ENCODE measurements at regions not wholly inside any gene's neighbourhood (a gene's known extent, or its start where the extent isn't known, plus 50 kb on each side); places are given as distances from the start of the nearest gene placed in this dataset.

DNA sequence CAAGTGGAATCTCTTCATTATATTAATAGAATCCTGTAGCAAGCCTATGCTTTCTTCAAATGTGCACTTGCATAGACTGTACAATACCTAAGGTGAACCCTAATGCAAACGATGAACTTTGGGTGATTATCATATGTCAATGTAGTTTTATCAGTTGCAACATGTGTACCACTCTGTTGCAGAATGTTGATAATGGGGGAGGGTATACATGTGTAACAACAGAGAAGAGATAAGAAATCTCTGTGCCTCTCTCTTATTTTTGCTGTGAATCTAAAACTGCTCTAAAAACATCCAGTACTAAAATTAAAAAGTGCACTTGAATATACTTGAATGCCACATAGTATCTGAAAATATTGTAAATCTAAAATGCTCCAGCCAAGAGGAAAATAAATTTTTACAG, 820.8 kb upstream of the MIR17HG start:
- no peak for DNase-seq

GRCh38 chr13:90531744-90532143, 815.7 kb upstream of the MIR17HG start:
- no peak for DNase-seq

GRCh38 chr13:90532861-90533492, 814.5 kb upstream of the MIR17HG start:
- DNase-seq, result no peak

DNA sequence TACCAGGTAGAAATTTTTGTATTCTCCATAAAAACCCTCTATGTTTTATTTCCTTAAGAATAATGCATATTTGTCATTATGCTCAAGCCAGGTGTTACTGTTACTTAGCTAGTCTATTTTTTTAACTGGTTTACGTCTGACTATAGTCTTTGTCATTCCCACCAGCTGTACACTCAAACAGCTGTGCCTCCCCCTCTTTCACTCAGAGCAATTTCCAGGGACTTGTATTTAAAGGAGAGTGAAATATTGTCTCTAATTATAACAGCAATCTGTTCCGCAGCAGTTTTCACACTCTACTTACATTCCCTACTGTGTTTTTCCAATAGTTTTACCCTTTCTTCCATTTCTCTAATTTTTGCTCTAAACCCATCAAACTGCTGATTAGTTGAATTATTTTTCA, 813.6 kb upstream of the MIR17HG start:
- no peak for DNase-seq

GRCh38 chr13:90534617-90535370, 812.7 kb upstream of the MIR17HG start:
- no peak for DNase-seq

DNA sequence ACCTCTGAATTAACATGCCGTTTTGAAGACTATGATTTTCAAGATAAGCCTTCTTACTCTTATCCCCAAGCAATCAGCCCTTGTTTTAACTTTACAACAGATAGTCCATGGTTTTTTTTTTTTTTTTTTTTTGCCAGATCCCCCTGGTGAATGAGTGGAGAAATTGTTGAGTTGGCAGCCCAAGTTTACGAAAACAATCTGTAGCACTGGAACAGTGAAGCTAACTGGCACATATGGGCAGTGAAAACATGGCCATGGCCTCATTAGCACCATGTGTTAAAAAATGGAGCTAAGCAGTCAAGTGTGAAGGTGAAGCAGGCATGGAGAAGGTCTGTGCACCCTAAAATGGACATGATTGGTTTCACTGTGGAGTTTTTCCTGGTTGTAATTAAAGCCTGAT, 812.1 kb upstream of the MIR17HG start:
- DNase-seq, result no peak

DNA sequence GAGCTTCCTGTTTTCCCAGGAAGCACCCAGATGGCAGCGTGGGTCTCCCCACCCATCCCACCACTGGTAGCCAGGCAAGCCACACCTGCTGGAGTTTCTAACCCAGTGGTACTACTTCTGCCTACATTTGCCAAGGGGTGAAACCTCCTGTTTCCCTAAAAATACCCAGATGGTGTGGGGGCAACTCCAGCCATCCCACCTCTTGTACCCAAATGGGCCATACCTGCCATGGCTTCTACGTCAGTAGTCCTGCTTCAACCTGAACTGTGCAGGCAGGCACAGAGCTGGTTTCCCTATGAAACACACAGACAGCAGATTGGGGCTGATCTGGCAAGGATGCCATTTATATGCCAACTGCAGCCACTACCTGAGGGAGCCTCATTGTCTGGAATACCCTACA, 809.4 kb upstream of the MIR17HG start:
- DNase-seq, result no peak

- DNase-seq, result no peak
These were observed 806.1 kb upstream of the MIR17HG start for GRCh38 chr13:90541346-90541745.

- no peak for DNase-seq
These were observed 804.5 kb upstream of the MIR17HG start for GRCh38 chr13:90542959-90543505.

DNA sequence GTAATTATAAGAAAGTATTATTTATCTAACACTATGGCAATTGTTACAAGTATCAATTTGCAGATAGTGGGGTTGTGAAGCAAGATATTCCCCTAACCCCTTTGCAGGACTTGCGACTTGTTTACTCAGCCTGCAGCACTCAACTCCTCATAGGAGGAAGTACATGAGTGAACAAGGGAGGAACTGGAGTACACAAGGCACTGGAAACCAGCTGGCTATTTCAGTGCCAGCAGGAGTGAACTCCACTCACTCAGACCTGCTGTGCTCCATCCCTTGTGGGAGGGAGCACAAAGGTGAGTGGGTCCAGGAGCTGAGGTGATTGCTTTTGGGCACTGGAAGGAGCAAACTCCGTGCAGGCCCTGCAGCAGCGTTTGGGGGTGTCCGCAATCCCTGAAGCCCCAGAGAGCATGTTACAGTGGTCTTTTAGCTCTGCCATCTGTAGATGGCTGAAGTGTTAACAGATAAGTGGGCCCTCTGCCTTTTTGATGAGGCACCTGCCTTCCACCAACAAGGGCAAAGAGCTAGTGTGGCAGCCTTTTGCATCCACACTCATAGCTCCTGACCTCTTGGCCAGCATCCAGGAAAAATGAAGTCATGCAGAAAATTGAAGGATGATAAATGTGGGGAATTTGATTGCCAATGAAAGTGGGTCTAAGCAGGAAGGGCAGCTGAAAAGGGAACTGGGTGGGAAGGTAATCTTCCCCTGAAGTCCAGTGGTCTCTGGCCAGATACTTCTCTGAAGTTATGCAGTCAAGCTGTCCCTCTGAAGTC, 802.2 kb upstream of the MIR17HG start:
- DNase-seq, result no peak

GRCh38 chr13:90547272-90547790, 800.2 kb upstream of the MIR17HG start:
- no peak for DNase-seq

- no peak for DNase-seq
These were observed 796.2 kb upstream of the MIR17HG start for GRCh38 chr13:90551253-90551652.

GRCh38 chr13:90552702-90553101, 794.8 kb upstream of the MIR17HG start:
- no peak for DNase-seq

- no peak for DNase-seq
These were observed 794.3 kb upstream of the MIR17HG start for GRCh38 chr13:90553159-90553558.

DNA sequence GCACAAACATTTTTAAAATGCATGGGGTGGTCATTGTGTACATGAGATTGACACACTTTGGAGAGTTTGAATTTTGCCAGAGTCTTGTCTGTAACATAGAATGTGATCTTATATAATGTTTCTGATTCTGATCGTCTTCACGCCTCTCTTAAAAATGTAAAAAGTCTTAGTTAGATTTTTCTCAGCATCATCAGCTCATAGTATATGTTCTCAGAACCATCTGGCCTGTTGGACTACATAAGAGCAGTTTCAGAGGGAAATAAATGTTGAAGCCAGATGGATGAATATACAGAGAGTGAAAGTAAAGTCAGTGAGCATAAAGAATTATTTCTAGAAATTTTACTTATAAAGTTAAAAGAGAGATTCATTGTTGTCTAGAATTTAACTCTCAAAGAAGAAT, 789.9 kb upstream of the MIR17HG start:
- no peak for DNase-seq

- DNase-seq, result no peak
These were observed 785.0 kb upstream of the MIR17HG start for GRCh38 chr13:90562443-90562842.

- DNase-seq, result no peak
These were observed 783.4 kb upstream of the MIR17HG start for GRCh38 chr13:90564096-90564495.

GRCh38 chr13:90564566-90564965, 782.9 kb upstream of the MIR17HG start:
- DNase-seq, result no peak

GRCh38 chr13:90565985-90566713, 781.3 kb upstream of the MIR17HG start:
- DNase-seq, result no peak

- DNase-seq, result no peak
These were observed 779.3 kb upstream of the MIR17HG start for GRCh38 chr13:90568165-90568564.

- DNase-seq, result no peak
These were observed 771.4 kb upstream of the MIR17HG start for GRCh38 chr13:90576067-90576466.

GRCh38 chr13:90577726-90578125, 769.8 kb upstream of the MIR17HG start:
- DNase-seq, result no peak

GRCh38 chr13:90585392-90585791, 762.1 kb upstream of the MIR17HG start:
- no peak for DNase-seq
